ENCODE measurements at regions not wholly inside any gene's neighbourhood (a gene's known extent, or its start where the extent isn't known, plus 50 kb on each side); places are given as distances from the start of the nearest gene placed in this dataset.

- Histone ChIP-seq H3K56ac (ENCODE audit: insufficient read length, low read depth, low read length) (no peak overlapping the region), H2BK20ac (ENCODE audit: low read depth, low read length, poor library complexity, severe bottlenecking) (no peak overlapping the region), H3K14ac (ENCODE audit: insufficient read depth, low read length) (no peak overlapping the region), H2AK5ac (ENCODE audit: insufficient read length, low read length) (no peak overlapping the region), H3K18ac (ENCODE audit: insufficient read length, low read depth, low read length) (no peak overlapping the region), H2BK5ac (ENCODE audit: insufficient read length, low read length) (no peak overlapping the region), H3K27me3 (ENCODE audit: insufficient read depth, low read length) (no peaks in the 10 kb centered on the region), H3K79me2 (ENCODE audit: insufficient read depth, low read length) (no peaks in the 10 kb centered on the region), H4K5ac (ENCODE audit: insufficient read length, low read depth, low read length) (no peak overlapping the region), H2BK120ac (ENCODE audit: low read depth, low read length, poor library complexity, severe bottlenecking) (no peak overlapping the region), H3K4me1 (ENCODE audit: insufficient read depth, low read length) (no peaks in the 10 kb centered on the region; the same call in 1 of the 2 replicates), H3K4me2 (ENCODE audit: insufficient read depth, insufficient read length, low read length) (no peak overlapping the region), H2BK15ac (ENCODE audit: low read depth, low read length) (no peak overlapping the region), H3T11ph (ENCODE audit: low read length) (no peak overlapping the region), H4K20me1 (ENCODE audit: control insufficient read depth, insufficient read depth, insufficient read length) (no peaks in the 10 kb centered on the region), H3K27ac (ENCODE audit: insufficient read length, low read depth, low read length) (peak overlapping the region; percentile 32), H3K23ac (ENCODE audit: insufficient read length, low read depth, low read length) (no peak overlapping the region), H3K9me3 (ENCODE audit: control insufficient read depth, low read depth, low read length) (no peaks in the 10 kb centered on the region), H2AFZ (ENCODE audit: low read length) (peak overlapping the region; percentile 40), H2BK12ac (ENCODE audit: insufficient read length, low read depth, low read length) (no peak overlapping the region), H3K79me1 (ENCODE audit: insufficient read depth, low read depth, low read length, poor library complexity, severe bottlenecking) (no peaks in the 10 kb centered on the region), H4K91ac (ENCODE audit: insufficient read length, low read depth, low read length) (no peak overlapping the region), H4K8ac (replicated peaks; ENCODE audit: insufficient read length, low read depth, low read length) (no peak overlapping the region), H3K23me2 (ENCODE audit: insufficient read length, low read depth, low read length, poor library complexity, severe bottlenecking) (no peaks in the 10 kb centered on the region), H3K9ac (ENCODE audit: extremely low read depth, insufficient read length, low read length) (no peak overlapping the region), H3K4ac (ENCODE audit: low read depth, low read length) (no peak overlapping the region)
- no peak for DNase-seq
- Mint-ChIP-seq H3K27ac (peak overlapping the region in 2 of 3 experiments; percentile 17 to 36; a peak in 2 of 7 replicates), H3K36me3 (ENCODE audit: insufficient read depth in 1 of 3, low read depth in 3 of 3) (no peaks in the 10 kb centered on the region), H3K4me1 (peaks cover 23 to 29% of the 10 kb centered on the region in 2 experiments), H3K27me3 (ENCODE audit: low read depth) (no peaks in the 10 kb centered on the region), H3K4me3 (no peak overlapping the region), H3K9me3 (no peaks in the 10 kb centered on the region)
- TF ChIP-seq CTCF (conservative IDR thresholded peaks at IDR 0.05) = no peak
- no CpG with 5 or more reads among the region's 2 CpGs for WGBS (ENCODE audit: extremely low coverage, insufficient read length, low lambda C conversion rate)
Observed at GRCh38 chr11:37500425-37500824, 902.4 kb upstream of the RAG2 start.
